Thyroid gland (tissue), 4 donors: ENCODE measurements at regions not wholly inside any gene's neighbourhood (a gene's known extent, or its start where the extent isn't known, plus 50 kb on each side); places are given as distances from the start of the nearest gene placed in this dataset.

ENCODE experiments used
- CTCF ChIP-seq, 6 experiments: fragments of 200-600 bp in 3 of 6; fragments of 450-650 bp in 3 of 6; sonication (generic) in 3 of 6; IDR thresholded peaks; one replicate each; pipeline ENCODE4 v1.5.1; 2016 to 2019; ENCODE audit warnings: antibody characterized with exemption in 6 of 6, mild to moderate bottlenecking in 2 of 6, inconsistent platforms in 1 of 6, moderate library complexity in 1 of 6
- POLR2A ChIP-seq, 2 donors: fragments of 450-650 bp; IDR thresholded peaks; one replicate each; pipeline ENCODE4 v1.6.1; 2017; ENCODE audit warnings: antibody characterized with exemption in 2 of 2, mild to moderate bottlenecking in 2 of 2, moderate library complexity in 1 of 2

GRCh38 chr5:59955241-59955640 is 61.7 kb upstream of the PDE4D start:
- no peak for TF ChIP-seq CTCF (IDR thresholded peaks at IDR 0.05)
- TF ChIP-seq POLR2A (IDR thresholded peaks at IDR 0.05), result no peak
